Cardiac fibroblast (primary cell): ENCODE measurements at regions not wholly inside any gene's neighbourhood (a gene's known extent, or its start where the extent isn't known, plus 50 kb on each side); places are given as distances from the start of the nearest gene placed in this dataset.

Experiments used
- DNase-seq, 2 donors: peaks; one replicate each; pipeline versions ENCODE4 v3.0.0 to v3.0.0-alpha.2; 2010; ENCODE audit warnings: low read depth in 2 of 2
- H3K4me3 ChIP-seq, 2 donors: replicated peaks in 1 of 2; 1 replicate in 1 of 2; 2 replicates in 1 of 2; pipeline ENCODE4 v1.5.1; 2011; ENCODE audit warnings: low read depth in 2 of 2, low read length in 2 of 2, mild to moderate bottlenecking in 2 of 2, moderate library complexity in 1 of 2
- CTCF ChIP-seq: IDR thresholded peaks from one replicate; pipeline ENCODE4 v1.5.1; 2011; ENCODE audit warnings: low read depth, mild to moderate bottlenecking, low read length, inconsistent platforms

- no peak overlapping the region for H3K4me3 ChIP-seq
- DNase-seq, result no peak
- TF ChIP-seq CTCF, result no peak
These were observed 926.9 kb downstream of the TSN start for GRCh38 chr2:122682356-122682755.

GRCh38 chr2:122683018-122683417, 927.6 kb downstream of the TSN start:
- peak in 1 of 2 donors; percentile 11 for DNase-seq
- no peak for TF ChIP-seq CTCF
- H3K4me3 ChIP-seq, result no peak overlapping the region

GRCh38 chr2:122692400-122693083, 937.1 kb downstream of the TSN start:
- H3K4me3 ChIP-seq, result no peak overlapping the region
- no peak for TF ChIP-seq CTCF
- no peak for DNase-seq

GRCh38 chr2:122697415-122697814, 942.0 kb downstream of the TSN start:
- TF ChIP-seq CTCF, result no peak
- no peak overlapping the region for H3K4me3 ChIP-seq
- DNase-seq, result no peak

GRCh38 chr2:122703676-122704075, 948.2 kb downstream of the TSN start:
- TF ChIP-seq CTCF, result no peak
- DNase-seq, result no peak
- no peak overlapping the region for H3K4me3 ChIP-seq

- no peak overlapping the region for H3K4me3 ChIP-seq
- no peak for DNase-seq
- no peak for TF ChIP-seq CTCF
These were observed 948.7 kb downstream of the TSN start for GRCh38 chr2:122704109-122704563.

- DNase-seq, result no peak
- no peak overlapping the region for H3K4me3 ChIP-seq
- no peak for TF ChIP-seq CTCF
These were observed 950.3 kb downstream of the TSN start for GRCh38 chr2:122705746-122706145.
